HG03460 (cell line): ENCODE measurements at regions not wholly inside any gene's neighbourhood (a gene's known extent, or its start where the extent isn't known, plus 50 kb on each side); places are given as distances from the start of the nearest gene placed in this dataset.
"Not testable (repeated sequence)": the region's sequence is repeated elsewhere in the genome, so short reads cannot be mapped to it uniquely, and the experiment has no call there.

ENCODE experiments used
- ATAC-seq: cut with Tn5 transposase; IDR thresholded peaks from one replicate; pipeline ENCODE4 v1.9.1; 2021; ENCODE audit not compliant: unreplicated experiment

GRCh38 chr13:33410619-33411018, 125.1 kb upstream of the STARD13 start:
- no peak for ATAC-seq

GRCh38 chr13:33411312-33411711, 125.8 kb upstream of the STARD13 start:
- ATAC-seq = no peak

GRCh38 chr13:33415822-33416221, 130.3 kb upstream of the STARD13 start:
- no peak for ATAC-seq

- ATAC-seq = not testable (repeated sequence)
Measured at GRCh38 chr13:33418224-33418953, 132.8 kb upstream of the STARD13 start.

- not testable (repeated sequence) for ATAC-seq
Measured at GRCh38 chr13:33420117-33420516, 134.6 kb upstream of the STARD13 start.

DNA sequence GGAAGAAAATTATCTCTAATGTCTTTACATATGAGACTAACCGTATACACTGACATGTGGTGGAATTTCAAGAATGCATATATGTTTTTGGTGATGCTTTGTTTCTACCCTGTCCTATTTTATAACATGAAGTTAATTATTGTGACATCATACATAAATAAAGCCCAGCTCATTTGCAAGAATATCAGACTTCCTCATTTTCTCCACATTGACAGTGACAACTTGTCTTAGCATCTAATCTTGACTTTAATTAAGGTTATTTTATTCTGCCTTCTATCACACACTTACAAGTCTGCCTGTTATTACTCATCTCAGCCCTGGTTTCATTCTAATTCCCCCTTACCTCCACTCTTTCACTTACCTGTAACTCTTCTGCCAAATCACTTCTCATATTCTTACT, 140.6 kb upstream of the STARD13 start:
- ATAC-seq = no peak

DNA sequence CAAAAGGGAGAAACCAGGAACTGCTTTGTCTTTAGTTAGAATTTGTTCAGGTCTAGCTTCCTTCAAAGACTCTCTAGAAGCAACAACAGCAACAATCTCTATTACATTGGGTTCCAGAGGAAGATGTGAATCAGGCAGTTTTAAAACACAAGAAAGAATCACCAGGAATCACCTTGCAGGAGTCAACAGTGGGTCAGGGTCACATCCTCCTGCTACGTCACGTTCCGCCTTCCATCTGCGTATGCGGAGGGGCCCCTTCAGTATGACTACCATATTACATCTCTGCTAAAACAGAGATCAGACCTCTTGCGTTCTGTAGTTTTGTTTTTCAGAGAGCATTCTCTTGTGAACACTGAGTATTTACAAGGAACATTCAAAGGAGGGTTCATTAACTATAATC, 147.8 kb upstream of the STARD13 start:
- no peak for ATAC-seq

DNA sequence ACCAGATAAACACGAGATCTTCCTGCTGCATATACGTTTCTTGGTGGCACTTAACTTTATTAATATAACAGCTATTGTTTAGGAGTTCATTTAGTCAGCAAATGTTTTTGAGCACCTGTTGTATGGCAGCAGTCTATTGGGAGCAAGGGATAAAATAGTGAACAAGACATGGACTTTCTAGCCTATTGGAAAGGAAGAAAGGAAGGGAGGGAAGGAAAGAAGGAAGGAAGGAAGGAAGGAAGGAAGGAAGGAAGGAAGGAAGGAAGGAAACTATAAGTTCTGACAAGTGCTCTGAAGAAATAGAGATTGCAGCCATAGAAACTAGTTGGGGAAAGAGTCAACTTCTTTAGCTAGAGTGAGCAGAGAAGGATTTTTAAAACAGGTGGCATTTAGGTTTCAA, 149.1 kb upstream of the STARD13 start:
- ATAC-seq = no peak

GRCh38 chr13:33435207-33435606, 149.7 kb upstream of the STARD13 start:
- ATAC-seq = no peak

DNA sequence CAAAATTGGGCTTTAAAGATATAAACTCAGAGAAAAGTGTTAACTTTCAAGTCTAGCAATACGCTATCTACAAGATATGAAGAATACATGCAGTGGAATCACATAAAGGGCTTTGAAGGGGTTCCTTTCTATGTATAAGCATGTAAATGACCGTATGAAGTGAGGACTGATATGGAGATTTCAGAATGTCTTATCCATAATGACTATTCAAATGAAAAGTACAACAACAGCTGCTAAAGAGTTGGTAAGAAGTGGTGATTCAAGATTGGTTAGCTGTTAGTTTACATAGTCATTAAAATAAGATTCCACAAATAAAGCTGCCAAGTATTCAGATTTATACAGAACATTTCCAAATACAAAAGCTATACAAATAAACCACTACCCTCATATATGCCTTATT, 153.4 kb upstream of the STARD13 start:
- no peak for ATAC-seq

DNA sequence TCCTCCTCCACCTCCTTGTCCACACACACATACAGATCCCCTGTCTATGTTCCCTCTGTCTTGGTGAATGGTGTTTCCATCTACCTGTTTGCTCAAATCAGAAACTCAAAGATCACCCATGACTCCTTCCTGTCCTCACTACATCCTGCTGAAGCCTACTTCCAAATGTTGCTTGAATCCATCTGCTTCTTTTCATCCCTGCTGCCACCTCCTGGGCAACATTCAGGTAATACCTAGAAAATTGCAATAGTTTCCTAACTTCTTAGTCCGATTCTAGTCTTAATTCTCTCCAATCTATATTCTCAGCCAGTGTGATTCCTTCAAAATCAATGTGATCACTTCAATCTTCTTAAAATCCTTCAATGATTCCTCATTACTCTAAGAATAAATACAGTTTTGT, 155.5 kb upstream of the STARD13 start:
- ATAC-seq = no peak

GRCh38 chr13:33445024-33445423, 159.5 kb upstream of the STARD13 start:
- ATAC-seq = no peak

DNA sequence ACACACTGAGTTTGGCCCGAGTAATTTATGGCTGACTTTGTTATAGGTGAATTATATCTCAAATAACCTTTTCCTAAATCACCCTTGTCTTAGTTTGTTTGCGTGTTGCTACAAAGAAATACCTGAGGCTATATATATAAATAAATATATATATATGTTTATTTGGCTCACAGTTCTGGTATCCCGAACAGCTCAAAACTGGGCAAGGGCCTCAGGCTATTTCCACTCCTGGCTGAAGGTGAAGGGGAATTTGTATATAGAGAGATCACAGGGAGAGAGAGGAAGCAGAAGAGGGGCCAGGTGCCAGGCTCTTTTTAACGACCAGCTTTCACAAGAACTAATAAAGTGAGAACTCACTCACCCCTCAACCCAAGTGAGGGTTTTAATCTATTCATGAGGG, 159.9 kb upstream of the STARD13 start:
- no peak for ATAC-seq

DNA sequence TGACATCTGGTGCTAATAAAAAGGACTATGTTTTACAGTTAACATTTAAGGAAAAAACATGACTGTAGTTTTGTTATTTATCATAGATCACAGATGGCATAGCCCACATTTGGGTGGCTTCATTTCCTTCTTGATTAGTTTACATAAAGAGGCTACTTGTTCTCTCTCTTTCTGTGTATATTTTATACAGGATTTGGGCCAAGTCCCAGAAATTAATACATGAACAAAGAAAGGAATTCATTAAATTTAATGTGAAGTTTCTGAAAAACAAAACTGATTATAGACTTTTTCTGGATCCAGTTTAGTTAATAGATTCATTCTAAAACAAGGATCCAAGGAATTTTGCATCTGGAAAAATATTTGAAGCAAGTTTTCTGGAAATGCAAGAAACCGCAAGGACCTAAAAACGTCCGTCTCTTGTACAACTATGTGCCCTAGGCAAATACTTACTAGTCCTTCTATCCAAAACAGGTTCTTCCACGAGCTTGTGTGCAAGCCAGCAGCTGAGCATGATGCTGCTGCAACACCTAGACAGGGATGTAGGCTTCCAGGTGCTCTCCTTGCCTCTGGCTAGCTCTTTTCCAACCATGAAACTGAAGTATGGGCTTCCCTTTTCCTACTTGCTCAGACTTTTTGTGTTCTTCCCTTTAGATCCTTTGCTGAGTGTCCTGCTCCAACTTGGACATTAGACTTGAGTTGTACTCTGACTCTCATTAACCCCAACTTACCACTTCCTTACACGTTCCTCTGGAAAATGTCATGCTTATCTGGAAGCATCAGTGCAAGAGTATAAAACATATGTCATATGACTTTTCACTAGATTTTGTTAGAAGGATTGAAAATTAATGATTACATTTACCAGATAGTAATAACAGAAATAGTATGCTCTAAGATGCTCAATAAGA, 161.5 kb upstream of the STARD13 start:
- no peak for ATAC-seq

DNA sequence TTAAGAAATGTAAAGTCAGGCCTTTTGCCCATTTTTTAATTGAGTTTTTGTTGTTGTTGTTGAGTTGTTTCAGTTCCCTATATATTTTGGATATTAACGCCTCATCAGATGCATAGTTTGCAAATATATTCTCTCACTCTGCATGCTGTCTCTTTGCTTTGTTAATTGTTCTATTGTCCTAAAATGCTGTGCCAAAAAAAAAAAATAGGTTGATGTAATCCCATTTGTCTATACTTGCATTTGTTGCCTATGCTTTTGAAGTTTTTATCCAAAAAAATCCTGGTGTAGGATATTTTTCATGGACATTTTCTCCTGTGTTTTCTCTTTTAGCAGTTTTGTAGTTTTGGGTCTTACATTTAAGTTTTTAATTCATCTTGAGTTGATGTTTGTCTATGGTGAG, 163.3 kb upstream of the STARD13 start:
- no peak for ATAC-seq

DNA sequence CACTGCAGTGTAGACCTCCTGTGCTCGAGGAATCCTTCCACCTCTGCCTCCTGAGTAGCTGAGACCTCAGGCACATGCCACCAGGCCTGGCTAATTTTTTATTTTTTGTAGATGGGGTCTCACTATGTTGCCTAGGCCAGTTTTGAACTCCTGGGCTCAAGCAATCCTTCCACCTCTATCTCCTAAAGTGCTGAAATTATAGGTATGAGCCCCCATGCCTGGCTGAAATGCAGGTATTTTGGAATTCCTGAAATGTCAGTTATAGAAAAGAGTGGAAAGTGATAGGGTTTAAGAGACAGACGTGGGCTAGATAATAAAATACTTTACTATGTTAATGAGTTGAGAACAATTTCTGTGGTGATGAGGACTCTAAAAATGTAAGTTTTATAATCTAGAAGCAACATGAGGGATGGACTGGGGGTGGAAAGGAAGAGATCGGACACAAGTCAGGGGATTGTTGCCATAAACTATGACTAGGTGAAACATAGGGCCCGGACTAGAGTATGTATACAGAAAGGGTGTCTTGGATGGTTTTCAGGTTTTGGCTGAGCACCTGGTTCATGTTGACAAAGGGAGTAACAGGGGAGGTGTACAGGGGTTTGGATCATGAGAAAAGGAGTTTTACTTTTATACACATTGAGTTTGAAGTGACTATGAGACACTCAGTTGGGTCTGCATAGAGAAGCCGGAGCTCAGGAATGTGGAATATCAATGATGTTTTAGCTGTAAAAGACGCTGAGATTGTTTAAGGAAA, 165.6 kb upstream of the STARD13 start:
- ATAC-seq = no peak

- no peak for ATAC-seq
Measured at GRCh38 chr13:33452873-33453517, 167.4 kb upstream of the STARD13 start.

GRCh38 chr13:33453936-33454335, 168.4 kb upstream of the STARD13 start:
- ATAC-seq = no peak

DNA sequence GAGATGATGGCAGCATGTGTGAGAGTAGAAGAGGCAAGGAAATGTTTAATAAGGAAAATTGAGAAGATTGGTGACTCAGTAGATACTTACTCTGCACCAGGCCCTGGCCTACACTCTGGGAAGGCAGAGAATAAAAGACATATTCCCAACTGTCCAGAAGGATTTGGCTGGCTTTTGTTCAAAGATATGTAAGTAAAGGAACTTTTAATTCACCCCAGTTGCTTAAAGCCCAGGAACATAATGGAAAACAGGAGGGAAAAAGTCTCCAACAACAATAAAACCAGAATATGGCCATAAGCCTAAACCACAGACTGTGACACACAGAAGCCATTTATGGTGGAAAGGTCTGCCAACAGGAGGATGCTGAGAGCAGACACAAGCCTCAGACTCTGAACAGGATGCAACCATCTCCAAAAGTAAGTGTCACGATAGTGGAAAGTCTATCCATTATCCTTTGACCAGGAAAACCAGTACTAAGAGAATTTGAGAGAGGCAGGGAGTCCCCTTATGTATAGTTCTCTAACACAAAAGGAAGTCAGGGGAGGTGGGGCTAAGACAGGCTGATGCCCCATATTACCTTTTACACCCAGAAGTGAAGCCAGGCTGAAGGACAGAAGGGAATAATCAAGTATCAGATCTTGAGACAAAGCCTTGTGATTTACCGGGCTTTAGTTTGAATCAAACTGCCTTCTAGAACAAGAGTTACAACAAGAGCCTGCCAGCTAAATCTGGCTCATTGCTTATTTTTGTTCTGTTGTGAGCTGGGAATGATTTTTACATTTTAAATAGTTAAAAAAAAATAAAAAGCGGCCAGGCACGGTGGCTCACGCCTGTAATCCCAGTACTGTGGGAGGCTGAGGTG, 169.5 kb upstream of the STARD13 start:
- no peak for ATAC-seq

DNA sequence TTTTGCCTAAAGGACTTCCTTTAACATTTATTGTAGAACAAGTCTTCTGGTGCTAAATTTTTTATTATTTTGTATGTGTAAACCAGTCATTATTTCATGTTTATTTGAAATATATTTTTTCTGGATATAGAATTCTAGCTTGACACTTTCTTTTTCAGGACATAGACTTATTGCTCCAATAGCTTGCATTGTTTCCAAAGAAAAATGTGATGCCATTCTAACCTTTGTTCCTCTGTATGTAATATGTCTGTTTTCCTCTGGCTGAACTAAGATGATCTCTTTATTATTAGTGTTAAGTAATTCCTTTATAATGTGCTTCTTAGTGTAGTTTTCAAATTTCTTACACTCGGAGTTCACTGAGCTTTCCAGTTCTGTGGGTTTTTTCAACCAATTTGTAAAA, 174.1 kb upstream of the STARD13 start:
- no peak for ATAC-seq
